GM21526 (cell line): ENCODE measurements at regions not wholly inside any gene's neighbourhood (a gene's known extent, or its start where the extent isn't known, plus 50 kb on each side); places are given as distances from the start of the nearest gene placed in this dataset.
"Not testable (repeated sequence)": the region's sequence is repeated elsewhere in the genome, so short reads cannot be mapped to it uniquely, and the experiment has no call there.

Experiments
- ATAC-seq: cut with Tn5 transposase; IDR thresholded peaks from one replicate; pipeline ENCODE4 v1.9.1; 2021; ENCODE audit warnings: moderate library complexity; ENCODE audit not compliant: unreplicated experiment, low FRiP score

- ATAC-seq, result no peak
Measured at GRCh38 chr4:131635191-131635590, 1513.9 kb upstream of the PCDH10 start.

- ATAC-seq, result no peak
Measured at GRCh38 chr4:131638781-131639180, 1510.3 kb upstream of the PCDH10 start.

- no peak for ATAC-seq
Measured at GRCh38 chr4:131644619-131645018, 1504.5 kb upstream of the PCDH10 start.

GRCh38 chr4:131649227-131649626 lies 1499.9 kb upstream of the PCDH10 start:
- no peak for ATAC-seq

- ATAC-seq, result no peak
Measured at GRCh38 chr4:131650951-131651350, 1498.1 kb upstream of the PCDH10 start.

- not testable (repeated sequence) for ATAC-seq
Measured at GRCh38 chr4:131683314-131683713, 1465.8 kb upstream of the PCDH10 start.

DNA sequence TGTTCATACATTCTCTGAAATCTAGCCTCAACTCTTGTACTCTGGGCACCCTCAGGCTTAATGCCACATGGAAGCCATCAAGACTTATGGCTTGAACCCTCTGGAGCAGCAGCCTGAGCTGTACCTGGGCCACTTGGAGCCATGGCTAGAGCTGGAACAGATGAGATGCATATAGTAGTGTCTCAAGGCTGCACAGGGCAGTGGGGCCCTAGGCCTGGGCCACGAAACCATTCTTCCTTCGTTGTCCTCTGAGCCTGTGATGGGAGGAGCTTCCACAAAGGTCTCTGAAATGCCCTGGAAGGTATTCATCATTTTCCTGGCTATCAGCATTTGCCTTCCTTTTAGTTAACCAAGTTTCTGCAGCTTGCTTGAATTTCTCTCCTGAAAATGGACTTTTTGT lies 1427.2 kb upstream of the PCDH10 start:
- ATAC-seq, result no peak

DNA sequence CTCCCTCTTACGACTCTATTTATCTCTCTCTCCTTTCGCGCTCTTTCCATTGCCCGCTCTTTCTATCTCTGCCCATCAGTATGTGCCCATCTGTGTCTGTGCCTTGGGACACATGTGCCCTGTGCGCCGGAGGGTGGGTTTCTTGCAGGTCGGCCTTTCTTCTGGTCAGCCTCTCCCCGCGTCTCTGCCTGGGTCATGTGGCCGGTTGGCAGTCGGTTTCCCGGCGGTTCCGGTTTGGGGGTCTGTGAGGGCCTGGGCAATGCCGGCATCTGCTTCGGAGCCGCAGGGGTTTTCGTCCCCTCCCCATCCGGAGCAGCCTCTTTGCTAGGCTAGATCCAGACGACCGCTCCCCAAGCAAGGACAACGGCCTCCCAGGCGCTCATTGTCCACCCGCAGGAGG lies 1426.0 kb upstream of the PCDH10 start:
- ATAC-seq, result not testable (repeated sequence)

GRCh38 chr4:131724847-131725246 lies 1424.2 kb upstream of the PCDH10 start:
- not testable (repeated sequence) for ATAC-seq

DNA sequence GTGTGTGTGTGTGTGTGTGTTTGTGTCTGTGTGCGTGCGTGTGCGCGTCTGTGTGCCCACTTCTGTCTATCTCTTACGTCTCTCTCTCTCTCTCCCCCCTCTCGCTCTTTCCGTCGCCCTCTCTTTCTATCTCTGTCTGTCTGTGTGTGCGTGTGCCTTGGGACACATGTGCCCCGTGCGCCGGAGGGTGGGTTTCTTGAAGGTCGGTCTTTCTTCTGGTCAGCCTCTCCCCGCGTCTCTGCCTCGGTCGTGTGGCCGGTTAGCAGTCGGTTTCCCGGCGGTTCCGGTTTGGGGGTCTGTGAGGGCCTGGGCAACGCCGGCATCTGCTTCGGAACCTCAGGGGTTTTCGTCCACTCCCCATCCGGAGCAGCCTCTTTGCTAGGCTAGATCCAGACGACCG lies 1423.6 kb upstream of the PCDH10 start:
- not testable (repeated sequence) for ATAC-seq

DNA sequence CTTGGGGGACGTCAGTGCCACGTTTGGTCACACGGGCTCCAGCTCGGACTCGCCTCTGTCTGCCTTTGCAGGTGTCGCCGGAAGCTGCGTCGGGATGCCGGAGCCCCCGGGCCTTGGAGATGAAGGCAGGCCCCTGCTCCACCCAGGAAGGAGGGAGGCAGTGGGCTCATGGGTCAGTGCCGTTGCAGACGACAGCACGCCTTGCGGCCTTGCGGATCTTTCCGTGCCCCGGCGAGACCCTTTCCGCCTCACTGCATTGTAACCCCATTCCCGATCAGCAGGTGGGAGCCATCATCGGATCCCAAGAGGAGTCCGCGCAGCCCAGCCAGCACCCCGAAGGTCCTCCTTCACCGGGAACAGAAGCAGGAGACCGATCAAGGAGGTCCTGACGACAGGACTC lies 1422.2 kb upstream of the PCDH10 start:
- ATAC-seq, result not testable (repeated sequence)

DNA sequence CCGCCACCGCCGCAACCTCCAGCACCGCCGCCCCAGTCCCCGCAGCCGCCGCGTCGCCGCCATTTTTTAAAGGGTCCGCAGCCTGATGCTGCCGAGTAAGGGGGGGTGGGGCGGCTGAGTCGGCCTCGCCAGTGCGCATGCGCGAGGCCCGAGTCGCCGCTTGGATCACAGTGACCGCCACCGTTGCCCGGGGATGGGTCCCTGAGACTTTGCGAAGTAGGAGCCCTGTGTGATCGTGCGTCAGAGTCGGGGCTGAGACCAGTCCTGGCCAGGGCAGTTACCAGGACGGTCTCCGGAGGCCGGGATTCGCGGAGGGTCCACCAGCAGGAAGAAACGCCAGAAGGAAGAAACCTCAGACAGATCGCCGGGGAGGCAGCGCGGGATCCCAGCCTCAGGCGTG lies 1421.7 kb upstream of the PCDH10 start:
- not testable (repeated sequence) for ATAC-seq

- not testable (repeated sequence) for ATAC-seq
Measured at GRCh38 chr4:131729205-131729604, 1419.9 kb upstream of the PCDH10 start.

- ATAC-seq, result not testable (repeated sequence)
Measured at GRCh38 chr4:131729716-131730398, 1419.2 kb upstream of the PCDH10 start.

- not testable (repeated sequence) for ATAC-seq
Measured at GRCh38 chr4:131730574-131730973, 1418.5 kb upstream of the PCDH10 start.

DNA sequence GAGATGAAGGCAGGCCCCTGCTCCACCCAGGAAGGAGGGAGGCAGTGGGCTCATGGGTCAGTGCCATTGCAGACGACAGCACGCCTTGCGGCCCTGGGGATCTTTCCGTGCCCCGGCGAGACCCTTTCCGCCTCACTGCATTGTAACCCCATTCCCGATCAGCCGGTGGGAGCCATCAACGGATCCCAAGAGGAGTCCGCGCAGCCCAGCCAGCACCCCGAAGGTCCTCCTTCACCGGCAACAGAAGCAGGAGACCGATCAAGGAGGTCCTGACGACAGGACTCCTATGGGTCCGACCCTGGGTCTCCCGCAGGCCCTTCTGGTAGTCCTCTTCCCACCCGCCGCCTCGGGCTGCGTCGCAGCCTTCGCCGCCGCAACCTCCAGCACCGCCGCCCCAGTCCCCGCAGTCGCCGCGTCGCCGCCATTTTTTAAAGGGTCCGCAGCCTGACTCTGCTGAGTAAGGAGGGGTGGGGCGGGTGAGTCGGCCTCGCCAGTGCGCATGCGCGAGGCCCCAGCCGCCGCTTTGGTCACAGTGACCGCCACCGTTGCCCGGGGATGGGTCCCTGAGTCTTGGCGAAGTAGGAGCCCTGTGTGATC lies 1417.0 kb upstream of the PCDH10 start:
- ATAC-seq, result not testable (repeated sequence)

DNA sequence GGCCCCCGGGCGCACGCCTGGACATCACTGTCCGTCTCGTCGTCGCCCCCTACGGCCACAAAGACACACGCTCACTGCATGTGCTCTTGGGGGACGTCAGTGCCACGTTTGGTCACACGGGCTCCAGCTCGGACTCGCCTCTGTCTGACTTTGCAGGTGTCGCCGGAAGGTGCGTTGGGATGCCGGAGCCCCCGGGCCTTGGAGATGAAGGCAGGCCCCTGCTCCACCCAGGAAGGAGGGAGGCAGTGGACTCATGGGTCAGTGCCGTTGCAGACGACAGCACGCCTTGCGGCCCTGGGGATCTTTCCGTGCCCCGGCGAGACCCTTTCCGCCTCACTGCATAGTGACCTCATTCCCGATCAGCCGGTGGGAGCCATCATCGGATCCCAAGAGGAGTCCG lies 1414.8 kb upstream of the PCDH10 start:
- ATAC-seq, result not testable (repeated sequence)

GRCh38 chr4:131734851-131735385 lies 1414.2 kb upstream of the PCDH10 start:
- ATAC-seq, result not testable (repeated sequence)

DNA sequence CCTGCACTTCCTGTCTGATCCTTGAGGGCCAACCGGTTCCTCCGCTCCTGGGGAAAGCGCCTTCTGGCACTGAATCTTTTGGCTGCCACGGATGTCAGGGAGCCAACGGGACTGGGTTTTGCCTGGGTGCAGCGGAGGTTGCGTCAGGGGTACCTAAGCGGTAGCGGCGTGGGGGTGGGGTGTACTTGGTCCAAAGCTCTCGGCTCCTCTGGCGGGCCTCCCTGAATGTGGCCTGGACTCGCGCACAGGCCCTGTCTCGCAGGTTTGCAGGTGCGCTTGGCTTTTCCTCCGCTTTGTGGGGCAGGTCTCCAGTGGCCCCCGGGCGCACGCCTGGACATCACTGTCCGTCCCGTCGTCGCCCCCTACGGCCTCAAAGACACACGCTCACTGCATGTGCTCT lies 1410.1 kb upstream of the PCDH10 start:
- ATAC-seq, result not testable (repeated sequence)

- ATAC-seq, result not testable (repeated sequence)
Measured at GRCh38 chr4:131741836-131742235, 1407.3 kb upstream of the PCDH10 start.

GRCh38 chr4:131742536-131743205 lies 1406.4 kb upstream of the PCDH10 start:
- not testable (repeated sequence) for ATAC-seq
